NCI-H146 treated with DMSO at 0.1 percent for 48 hours (cell line): ENCODE measurements at regions not wholly inside any gene's neighbourhood (a gene's known extent, or its start where the extent isn't known, plus 50 kb on each side); places are given as distances from the start of the nearest gene placed in this dataset.

Source experiments
- DNase-seq: peaks from one replicate; lab custom pipeline; 2025; ENCODE audit not compliant: unreplicated experiment; lab: John Stamatoyannopoulos, UW

DNA sequence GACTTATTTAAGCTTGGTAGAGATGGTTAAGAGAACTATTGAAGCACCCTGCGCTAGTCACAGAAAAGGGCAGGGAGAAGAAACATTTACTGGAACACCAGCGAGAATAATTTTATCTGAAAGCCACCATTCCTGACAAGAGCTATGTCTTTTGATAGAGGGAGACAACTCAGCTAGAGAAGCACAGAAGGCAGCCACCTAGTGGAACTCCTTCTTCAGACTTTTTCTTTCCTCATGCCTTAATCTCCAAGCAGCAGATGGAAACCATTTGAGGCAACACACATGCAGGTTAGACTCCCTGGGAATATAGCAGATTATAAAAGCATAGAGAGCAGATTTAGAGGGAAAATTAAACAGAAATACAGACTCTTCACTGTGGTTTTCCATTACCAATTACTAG is 813.4 kb downstream of the SLITRK6 start:
- DNase-seq: no peak

GRCh38 chr13:84983321-84983720 is 815.9 kb downstream of the SLITRK6 start:
- DNase-seq: no peak

DNA sequence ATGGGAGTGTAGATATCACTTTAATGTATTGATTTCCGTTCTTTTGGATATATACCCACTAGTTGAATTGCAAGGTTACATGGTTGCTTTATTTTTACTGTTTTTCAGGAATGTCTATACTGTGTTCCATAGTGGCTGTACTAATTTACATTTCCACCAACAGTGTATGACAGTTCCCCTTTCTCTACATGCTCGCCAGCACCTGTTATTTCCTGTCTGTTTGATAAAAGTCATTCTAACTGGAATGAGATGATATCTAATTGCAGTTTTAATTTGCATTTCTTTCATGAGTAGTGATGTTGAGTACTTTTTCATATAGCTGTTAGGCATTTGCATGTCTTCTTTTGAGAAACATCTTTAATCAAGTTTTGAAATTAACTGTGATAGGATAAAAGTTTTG is 818.6 kb downstream of the SLITRK6 start:
- no peak for DNase-seq

DNA sequence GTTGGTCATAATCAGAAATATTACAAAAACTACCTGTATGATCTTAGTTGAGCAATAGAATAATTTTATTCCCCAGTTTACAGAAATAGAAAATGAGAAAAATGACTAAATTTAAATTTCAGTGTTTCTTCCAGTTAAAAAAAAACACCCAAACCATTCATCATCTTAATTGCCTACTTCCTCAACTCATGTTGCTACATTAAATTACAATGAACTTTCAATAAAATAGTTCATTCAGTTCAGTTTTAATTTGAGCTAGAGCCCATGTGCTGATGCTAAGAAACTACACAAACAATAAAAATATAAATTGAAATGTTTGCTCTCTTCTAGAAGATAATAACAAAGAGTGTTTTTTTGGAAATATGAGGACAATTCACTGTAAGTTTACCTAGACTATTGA is 820.4 kb downstream of the SLITRK6 start:
- no peak for DNase-seq

DNA sequence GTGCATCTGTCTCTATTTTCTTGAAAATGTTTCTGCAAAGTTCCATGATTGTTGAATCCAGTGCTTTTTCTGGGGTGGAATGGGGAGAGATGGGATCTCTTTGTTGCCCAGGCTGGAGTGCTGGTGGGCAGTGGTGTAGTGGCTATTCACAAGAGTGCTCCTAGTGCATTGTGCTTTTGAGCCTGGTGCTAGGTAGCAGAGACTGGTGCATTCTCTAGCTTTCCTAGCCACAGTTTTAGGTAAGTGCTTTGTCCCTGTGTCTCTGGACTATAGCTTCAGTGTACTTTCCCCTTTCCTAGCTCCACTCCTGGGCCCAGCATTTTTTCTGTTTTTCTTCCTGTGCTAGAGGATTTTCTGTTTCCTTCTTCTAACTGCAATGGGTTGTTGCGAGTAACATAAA is 825.6 kb downstream of the SLITRK6 start:
- DNase-seq: no peak

DNA sequence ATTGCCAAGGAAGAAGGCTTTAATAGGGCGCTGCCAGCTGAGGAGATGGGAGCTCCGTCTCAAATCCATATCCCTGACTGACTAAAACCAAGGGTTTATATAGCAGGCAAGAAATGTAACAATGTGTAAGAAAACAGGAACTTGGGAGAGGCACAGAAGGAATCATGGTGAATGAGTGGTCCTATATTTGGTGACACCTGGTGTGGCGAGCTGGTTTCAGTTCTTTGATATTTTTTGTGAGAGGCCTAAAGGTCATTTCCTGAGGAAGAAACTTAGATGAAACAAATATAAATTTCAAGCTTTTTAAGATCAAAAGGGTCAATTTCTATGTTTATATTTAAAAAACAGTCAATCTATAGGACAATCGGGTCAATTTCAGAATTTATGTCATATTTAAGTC is 826.3 kb downstream of the SLITRK6 start:
- DNase-seq: no peak

DNA sequence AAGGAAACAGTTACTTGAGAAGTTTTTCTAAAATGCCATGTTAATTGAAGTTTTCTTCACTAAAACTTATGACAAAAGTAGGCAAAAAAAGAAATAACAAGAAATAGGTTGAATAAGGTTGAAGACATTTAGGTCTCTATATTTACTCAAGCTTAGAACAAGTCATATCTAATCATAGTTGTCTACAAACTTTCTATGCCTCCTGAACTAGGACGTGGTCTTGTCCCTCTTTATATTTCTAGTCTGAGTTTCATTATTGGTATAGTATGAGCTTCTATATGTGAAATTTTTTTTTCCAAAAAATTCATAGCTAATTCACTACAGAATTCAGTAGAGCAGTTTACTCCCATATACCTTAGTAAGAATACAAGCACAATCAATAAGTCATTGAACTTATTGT is 836.4 kb downstream of the SLITRK6 start:
- no peak for DNase-seq

- no peak for DNase-seq
Measured at GRCh38 chr13:84962141-84962750, 837.0 kb downstream of the SLITRK6 start.

GRCh38 chr13:84961023-84961422 is 838.2 kb downstream of the SLITRK6 start:
- DNase-seq: no peak

- DNase-seq: no peak
Measured at GRCh38 chr13:84959818-84960217, 839.4 kb downstream of the SLITRK6 start.

DNA sequence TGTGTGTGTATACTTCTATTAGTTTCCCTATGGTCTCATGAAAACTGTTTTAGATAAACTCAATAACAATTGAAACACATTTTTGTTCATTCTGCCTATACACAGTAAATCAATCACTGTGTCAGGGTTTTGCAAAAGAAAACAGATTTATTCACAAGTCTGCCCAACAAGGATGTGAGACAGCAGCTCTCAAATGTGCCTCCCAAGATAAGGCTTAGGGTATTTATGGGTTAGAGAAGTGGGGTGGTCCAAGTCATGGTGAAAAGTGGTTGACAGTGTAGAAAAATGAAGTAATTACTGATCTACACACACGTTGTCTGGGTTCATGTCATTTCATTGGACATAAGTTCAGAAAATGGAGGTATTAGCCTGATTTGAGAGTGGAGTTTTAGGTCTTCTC is 844.6 kb downstream of the SLITRK6 start:
- DNase-seq: no peak

- DNase-seq: no peak
Measured at GRCh38 chr13:84951128-84951527, 848.1 kb downstream of the SLITRK6 start.

GRCh38 chr13:84946192-84946591 is 853.0 kb downstream of the SLITRK6 start:
- DNase-seq: no peak

DNA sequence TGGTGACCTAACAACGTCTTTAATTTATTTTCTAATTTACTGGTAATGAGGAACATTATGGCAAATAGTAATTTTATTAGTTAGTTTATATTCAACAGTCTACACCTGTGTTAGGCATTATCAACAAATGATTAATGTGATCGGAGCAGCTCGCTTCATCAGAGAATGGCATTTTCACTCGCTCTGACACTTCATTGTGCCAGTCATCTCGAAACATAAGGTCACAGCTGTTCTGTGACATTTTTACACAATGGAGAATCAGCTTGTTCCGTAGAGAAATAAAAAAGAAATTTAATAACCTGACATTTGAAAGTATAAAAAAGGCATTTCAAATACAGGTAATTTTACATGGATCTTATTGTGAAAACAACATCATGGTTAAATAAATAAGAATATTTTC is 858.4 kb downstream of the SLITRK6 start:
- DNase-seq: no peak

GRCh38 chr13:84940167-84940566 is 859.1 kb downstream of the SLITRK6 start:
- DNase-seq: no peak

- DNase-seq: no peak
Measured at GRCh38 chr13:84934911-84935310, 864.3 kb downstream of the SLITRK6 start.

- DNase-seq: no peak
Measured at GRCh38 chr13:84933797-84934196, 865.4 kb downstream of the SLITRK6 start.

- DNase-seq: no peak
Measured at GRCh38 chr13:84931264-84931663, 868.0 kb downstream of the SLITRK6 start.

DNA sequence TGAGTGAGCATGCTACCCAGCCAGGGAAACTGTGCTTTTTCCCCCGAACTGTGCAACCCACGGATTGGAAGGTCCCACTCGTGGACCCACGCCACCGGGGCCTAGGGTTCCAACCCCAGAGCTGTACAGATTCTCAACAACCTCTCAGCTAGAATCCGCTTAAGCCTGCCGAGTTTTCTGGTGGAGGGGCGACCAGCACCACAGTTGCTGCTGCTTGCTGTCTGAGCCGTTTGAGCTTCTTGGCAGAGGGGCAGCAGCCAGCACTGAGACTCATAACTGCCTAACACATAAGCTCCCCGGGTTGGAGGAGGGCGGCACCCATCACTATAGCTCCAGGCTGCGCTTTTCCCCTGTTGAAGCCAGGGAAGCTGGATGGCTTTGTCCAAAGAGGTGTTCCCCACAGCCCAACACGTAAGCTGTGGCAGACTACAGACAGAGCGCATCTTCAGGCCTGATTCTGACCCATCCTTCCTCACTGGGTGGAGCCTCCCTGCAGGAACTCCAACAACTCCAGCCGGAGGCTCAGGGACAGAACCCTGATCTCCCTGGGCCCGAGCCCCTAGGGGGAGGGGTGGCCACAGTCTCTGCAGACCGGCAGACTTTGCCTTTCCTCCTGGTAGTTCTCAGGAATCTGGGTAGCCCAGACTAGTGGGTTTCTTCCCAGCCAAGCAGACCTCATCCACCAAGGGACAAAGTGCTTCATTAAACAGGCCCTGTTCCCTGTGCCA is 871.6 kb downstream of the SLITRK6 start:
- no peak for DNase-seq

- no peak for DNase-seq
Measured at GRCh38 chr13:84925443-84925842, 873.8 kb downstream of the SLITRK6 start.

- DNase-seq: no peak
Measured at GRCh38 chr13:84923831-84924230, 875.4 kb downstream of the SLITRK6 start.

- peak; percentile 59 for DNase-seq
Measured at GRCh38 chr13:84917252-84917878, 881.9 kb downstream of the SLITRK6 start.
